Spleen (tissue), 11 donors: ENCODE measurements at regions not wholly inside any gene's neighbourhood (a gene's known extent, or its start where the extent isn't known, plus 50 kb on each side); places are given as distances from the start of the nearest gene placed in this dataset.

Source experiments
- DNase-seq: peaks from one replicate; pipeline ENCODE4 v3.0.0-alpha.2; 2020
- H3K27ac ChIP-seq, 8 donors: fragments of 200-600 bp; sonication (generic) in 7 of 8; 1 replicate in 4 of 8; 2 replicates in 4 of 8; pipeline versions ENCODE4 v1.5.0 to v1.8.0; 2016 to 2021; ENCODE audit warnings: inconsistent platforms in 4 of 8, mild to moderate bottlenecking in 4 of 8, moderate library complexity in 1 of 8
- H3K27me3 ChIP-seq, 7 donors: fragments of 200-600 bp; sonication (generic) in 6 of 7; replicated peaks in 1 of 7; 1 replicate in 4 of 7; 2 replicates in 3 of 7; pipeline versions ENCODE4 v1.5.0 to v1.8.0; 2016 to 2021; ENCODE audit warnings: inconsistent platforms in 3 of 7, mild to moderate bottlenecking in 1 of 7
- H3K36me3 ChIP-seq, 6 donors: fragments of 200-600 bp; sonication (generic) in 5 of 6; 1 replicate in 4 of 6; 2 replicates in 2 of 6; pipeline versions ENCODE4 v1.5.0 to v1.8.0; 2016 to 2021; ENCODE audit warnings: inconsistent platforms in 2 of 6
- H3K4me1 ChIP-seq, 6 donors: fragments of 200-600 bp; sonication (generic) in 5 of 6; 1 replicate in 3 of 6; 2 replicates in 3 of 6; pipeline versions ENCODE4 v1.5.0 to v1.8.0; 2016 to 2021; ENCODE audit warnings: inconsistent platforms in 3 of 6
- H3K4me3 ChIP-seq, 8 donors: fragments of 200-600 bp; sonication (generic) in 7 of 8; 1 replicate in 4 of 8; 2 replicates in 4 of 8; pipeline versions ENCODE4 v1.5.0 to v1.8.0; 2016 to 2021; ENCODE audit warnings: inconsistent platforms in 4 of 8, mild to moderate bottlenecking in 4 of 8, moderate library complexity in 2 of 8
- H3K9me3 ChIP-seq, 8 donors: fragments of 200-600 bp; sonication (generic) in 7 of 8; 1 replicate in 4 of 8; 2 replicates in 4 of 8; pipeline versions ENCODE4 v1.5.0 to v1.8.0; 2016 to 2021; ENCODE audit warnings: inconsistent platforms in 4 of 8
- CTCF ChIP-seq, 11 experiments: fragments of 200-600 bp in 7 of 11; fragments of 450-650 bp in 4 of 11; sonication (generic) in 4 of 11; IDR thresholded peaks in 8 of 11; conservative IDR thresholded peaks in 3 of 11; 1 replicate in 7 of 11; 2 replicates in 4 of 11; pipeline versions ENCODE4 v1.4.0 to v1.8.0; 2016 to 2021; ENCODE audit warnings: antibody characterized with exemption in 11 of 11, inconsistent platforms in 4 of 11, mild to moderate bottlenecking in 1 of 11
- POLR2A ChIP-seq, 3 donors: fragments of 450-650 bp; IDR thresholded peaks; one replicate each; pipeline ENCODE4 v1.5.1; 2017; ENCODE audit warnings: antibody characterized with exemption in 3 of 3, mild to moderate bottlenecking in 1 of 3
- POLR2AphosphoS5 ChIP-seq, 3 donors: sonication (generic); formaldehyde crosslinking; IDR thresholded peaks; one replicate each; pipeline ENCODE4 v1.5.1; 2017; ENCODE audit warnings: antibody characterized with exemption in 3 of 3
- WGBS, 5 donors: extraction: QIAGEN DNeasy Blood & Tissue Kit in 3 of 5; methylation state at CpG; one replicate each; pipeline versions ENCODE4 v1.1.5 to v1.1.7; 2013 to 2018; 5-methylcytosine and 5-hydroxymethylcytosine counted together
- intact Hi-C: fragments of 100-400 bp; cut with DNase I; formaldehyde crosslinking; loops from one replicate; pipeline ENCODE4 v1.15.0; 2023; ENCODE audit warnings: low total_unique reads
- donor health status: healthy with polysubstance abuse.
- donor health status: DM: no; HTN: no; CAD: no; lungs with moderate emphysema.
- donor health status: DM: no; HTN: no; CAD: no.
- donor health status: Bipolar disorder and iron deficiency.
- donor health status: healthy.
- donor health status: DM: no; HTN: no; CAD: no.
- donor health status: DM: yes; HTN: yes; CAD: no.

- H3K9me3 ChIP-seq = no peaks in the 10 kb centered on the region
- peaks cover 0 to 42% (median 11%) of the 10 kb centered on the region in 6 donors for H3K4me1 ChIP-seq
- no peak overlapping the region for H3K4me3 ChIP-seq
- TF ChIP-seq POLR2A (IDR thresholded peaks at IDR 0.05) = no peak
- TF ChIP-seq POLR2AphosphoS5 (IDR thresholded peaks at IDR 0.05) = no peak
- H3K27ac ChIP-seq = peak overlapping the region in 4 of 8 donors; percentile 58 to 66 (median 61)
- intact Hi-C loops = no loop called here
- 41 to 59% (median 49%) methylated on average over 3 of the region's 3 CpGs for WGBS, 5 donors
- no peak for DNase-seq
- H3K27me3 ChIP-seq = peaks cover 0 to 8% (median 0%) of the 10 kb centered on the region in 7 donors
- no peaks in the 10 kb centered on the region for H3K36me3 ChIP-seq
These were observed 66.6 kb downstream of the ATXN3L start for GRCh38 chrX:13253223-13253622.

GRCh38 chrX:13252726-13253125, 67.1 kb downstream of the ATXN3L start:
- Histone ChIP-seq H3K27me3 (peaks cover 0 to 8% (median 0%) of the 10 kb centered on the region in 7 donors), H3K4me1 (peaks cover 0 to 42% (median 11%) of the 10 kb centered on the region in 6 donors), H3K9me3 (no peaks in the 10 kb centered on the region), H3K27ac (peak overlapping the region in 3 of 8 donors; percentile 15 to 66 (median 60)), H3K4me3 (no peak overlapping the region), H3K36me3 (no peaks in the 10 kb centered on the region)
- TF ChIP-seq POLR2AphosphoS5 (IDR thresholded peaks at IDR 0.05) (no peak), CTCF (IDR thresholded peaks at IDR 0.05 in 8 of 11, conservative IDR thresholded peaks at IDR 0.05 in 3 of 11) (no peak), POLR2A (IDR thresholded peaks at IDR 0.05) (no peak)
- DNase-seq = no peak
- 75 to 100% (median 96%) methylated on average over 4 of the region's 4 CpGs for WGBS, 5 donors
- intact Hi-C loops = no loop called here

GRCh38 chrX:13250826-13251580, 68.8 kb downstream of the ATXN3L start:
- Histone ChIP-seq H3K9me3 (no peaks in the 10 kb centered on the region), H3K36me3 (no peaks in the 10 kb centered on the region), H3K27ac (peak overlapping the region in 4 of 8 donors; percentile 43 to 56 (median 45)), H3K4me1 (peaks cover 0 to 34% (median 9%) of the 10 kb centered on the region in 6 donors), H3K27me3 (peaks cover 0 to 8% (median 0%) of the 10 kb centered on the region in 7 donors), H3K4me3 (no peak overlapping the region)
- WGBS, 5 donors = 41 to 55% (median 44%) methylated on average over 7 of the region's 7 CpGs
- no peak for TF ChIP-seq CTCF (IDR thresholded peaks at IDR 0.05 in 8 of 11, conservative IDR thresholded peaks at IDR 0.05 in 3 of 11)
- TF ChIP-seq POLR2AphosphoS5 (IDR thresholded peaks at IDR 0.05) = peak in 1 of 3 donors; percentile 45
- DNase-seq = no peak
- intact Hi-C loops = no loop called here

GRCh38 chrX:13248867-13249486, 70.9 kb downstream of the ATXN3L start:
- 50 to 67% (median 55%) methylated on average over 9 of the region's 9 CpGs for WGBS, 5 donors
- DNase-seq = no peak
- Histone ChIP-seq H3K9me3 (peaks cover 0 to 9% (median 0%) of the 10 kb centered on the region in 8 donors), H3K27ac (peak overlapping the region in 3 of 8 donors; percentile 7 to 21 (median 15)), H3K4me3 (no peak overlapping the region), H3K27me3 (peaks cover 0 to 8% (median 0%) of the 10 kb centered on the region in 7 donors), H3K4me1 (peaks cover 0 to 22% (median 3%) of the 10 kb centered on the region in 6 donors), H3K36me3 (no peaks in the 10 kb centered on the region)
- intact Hi-C loops = no loop called here
- no peak for TF ChIP-seq POLR2AphosphoS5 (IDR thresholded peaks at IDR 0.05)
- TF ChIP-seq CTCF (IDR thresholded peaks at IDR 0.05 in 8 of 11, conservative IDR thresholded peaks at IDR 0.05 in 3 of 11) = no peak
- no peak for TF ChIP-seq POLR2A (IDR thresholded peaks at IDR 0.05)
